Epithelial cell of proximal tubule (primary cell): ENCODE measurements at regions not wholly inside any gene's neighbourhood (a gene's known extent, or its start where the extent isn't known, plus 50 kb on each side); places are given as distances from the start of the nearest gene placed in this dataset.

Experiments
- DNase-seq: peaks from one replicate; pipeline ENCODE4 v3.0.0-alpha.2; 2011; ENCODE audit warnings: low read depth
- H3K4me3 ChIP-seq: 2 replicates; pipeline ENCODE4 v1.5.1; 2011; ENCODE audit warnings: low read depth, mild to moderate bottlenecking, low read length
- CTCF ChIP-seq: conservative IDR thresholded peaks from 2 replicates; pipeline ENCODE4 v1.5.1; 2012; ENCODE audit warnings: low read depth, mild to moderate bottlenecking, low read length

- DNase-seq = no peak
- TF ChIP-seq CTCF = no peak
- no peak overlapping the region for H3K4me3 ChIP-seq
Measured at GRCh38 chr11:101401245-101401644, 182.6 kb downstream of the TRPC6 start.

GRCh38 chr11:101397979-101398378 lies 185.8 kb downstream of the TRPC6 start:
- H3K4me3 ChIP-seq = no peak overlapping the region
- DNase-seq = no peak
- TF ChIP-seq CTCF = no peak

- peak; percentile 35 for TF ChIP-seq CTCF
- no peak for DNase-seq
- H3K4me3 ChIP-seq = no peak overlapping the region
Measured at GRCh38 chr11:101390539-101390938, 193.3 kb downstream of the TRPC6 start.

- TF ChIP-seq CTCF = no peak
- no peak for DNase-seq
- H3K4me3 ChIP-seq = no peak overlapping the region
Measured at GRCh38 chr11:101369835-101370234, 214.0 kb downstream of the TRPC6 start.

GRCh38 chr11:101363706-101364275 lies 220.0 kb downstream of the TRPC6 start:
- no peak for TF ChIP-seq CTCF
- peak; percentile 53 for DNase-seq
- H3K4me3 ChIP-seq = no peak overlapping the region

- TF ChIP-seq CTCF = no peak
- DNase-seq = no peak
- no peak overlapping the region for H3K4me3 ChIP-seq
Measured at GRCh38 chr11:101362643-101363042, 221.2 kb downstream of the TRPC6 start.

- DNase-seq = no peak
- no peak overlapping the region for H3K4me3 ChIP-seq
- no peak for TF ChIP-seq CTCF
Measured at GRCh38 chr11:101357771-101358170, 226.0 kb downstream of the TRPC6 start.
